IMR-90 (cell line): ENCODE measurements at regions not wholly inside any gene's neighbourhood (a gene's known extent, or its start where the extent isn't known, plus 50 kb on each side); places are given as distances from the start of the nearest gene placed in this dataset.

ENCODE experiments used
- BHLHE40 ChIP-seq: fragments of 150-350 bp; IDR thresholded peaks from 2 replicates; pipeline ENCODE4 v1.6.1; 2016; ENCODE audit warnings: mild to moderate bottlenecking, low read depth, low read length
- CEBPB ChIP-seq: IDR thresholded peaks from 2 replicates; pipeline ENCODE4 v1.6.1; 2012; ENCODE audit warnings: low read depth, low read length, improper control_type of control experiment
- FOS ChIP-seq: fragments of 150-350 bp; IDR thresholded peaks from 2 replicates; pipeline ENCODE4 v1.6.1; 2016; ENCODE audit warnings: low read depth, low read length
- MAFK ChIP-seq: IDR thresholded peaks from 2 replicates; pipeline ENCODE4 v1.6.1; 2012; ENCODE audit warnings: low read depth, low read length, improper control_type of control experiment
- MAZ ChIP-seq: IDR thresholded peaks from 2 replicates; pipeline ENCODE4 v1.6.1; 2012; ENCODE audit warnings: low read depth, mild to moderate bottlenecking, low read length, improper control_type of control experiment, moderate library complexity, borderline replicate concordance
- NFE2L2 ChIP-seq: fragments of 150-350 bp; IDR thresholded peaks from 2 replicates; pipeline ENCODE4 v1.6.1; 2016; ENCODE audit warnings: low read depth, mild to moderate bottlenecking, low read length
- POLR2A ChIP-seq: IDR thresholded peaks from 2 replicates; pipeline ENCODE4 v1.6.1; 2012; ENCODE audit warnings: mild to moderate bottlenecking, low read depth, low read length
- RAD21 ChIP-seq: IDR thresholded peaks from 2 replicates; pipeline ENCODE4 v1.6.1; 2012; ENCODE audit warnings: low read length, improper control_type of control experiment
- RCOR1 ChIP-seq: IDR thresholded peaks from 2 replicates; pipeline ENCODE4 v1.6.1; 2012; ENCODE audit warnings: mild to moderate bottlenecking, low read length, improper control_type of control experiment; ENCODE audit not compliant: insufficient replicate concordance
- RFX5 ChIP-seq: IDR thresholded peaks from 2 replicates; pipeline ENCODE4 v1.8.0; 2012; ENCODE audit warnings: low read depth, mild to moderate bottlenecking, low read length, moderate library complexity
- SMC3 ChIP-seq: fragments of 150-350 bp; IDR thresholded peaks from 2 replicates; pipeline ENCODE4 v1.6.1; 2016; ENCODE audit warnings: low read depth, mild to moderate bottlenecking, antibody characterized with exemption, low read length, moderate library complexity
- TF ChIP-seq, protein P1 (sequence below): conservative IDR thresholded peaks from 2 replicates; pipeline ENCODE4 v1.5.1; 2012; ENCODE audit warnings: mild to moderate bottlenecking, low read depth, low read length, improper control_type of control experiment
- TF ChIP-seq, protein P2 (sequence below): fragments of 150-350 bp; IDR thresholded peaks from 2 replicates; pipeline ENCODE4 v1.6.1; 2016; ENCODE audit warnings: low read depth, mild to moderate bottlenecking, low read length, moderate library complexity, borderline replicate concordance
- TF ChIP-seq, protein P3 (sequence below): fragments of 150-350 bp; IDR thresholded peaks from 2 replicates; pipeline ENCODE4 v1.6.1; 2017; ENCODE audit warnings: mild to moderate bottlenecking, antibody characterized with exemption, low read length, low read depth

DNA sequence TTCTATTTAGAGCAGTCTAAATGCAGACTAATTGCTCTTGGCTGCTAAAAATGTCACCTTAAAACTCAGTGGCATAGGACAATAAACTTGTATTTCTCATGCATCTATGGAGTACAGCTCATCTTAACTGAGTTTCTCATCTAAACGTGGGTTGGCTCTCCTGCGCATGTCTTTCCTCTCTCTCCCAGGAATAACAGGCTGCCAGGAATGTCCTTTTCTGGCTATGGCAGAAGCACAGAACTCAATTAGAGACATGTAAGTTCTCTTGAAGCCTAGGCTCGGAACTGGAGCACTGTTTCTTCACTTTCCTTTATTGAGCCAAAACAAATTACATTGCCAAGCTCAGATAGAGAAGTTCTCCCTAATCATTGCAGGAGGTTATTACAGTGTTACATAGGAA, 722.3 kb upstream of the FLRT2 start:
- TF ChIP-seq CEBPB: no peak
- TF ChIP-seq, protein P1, sequence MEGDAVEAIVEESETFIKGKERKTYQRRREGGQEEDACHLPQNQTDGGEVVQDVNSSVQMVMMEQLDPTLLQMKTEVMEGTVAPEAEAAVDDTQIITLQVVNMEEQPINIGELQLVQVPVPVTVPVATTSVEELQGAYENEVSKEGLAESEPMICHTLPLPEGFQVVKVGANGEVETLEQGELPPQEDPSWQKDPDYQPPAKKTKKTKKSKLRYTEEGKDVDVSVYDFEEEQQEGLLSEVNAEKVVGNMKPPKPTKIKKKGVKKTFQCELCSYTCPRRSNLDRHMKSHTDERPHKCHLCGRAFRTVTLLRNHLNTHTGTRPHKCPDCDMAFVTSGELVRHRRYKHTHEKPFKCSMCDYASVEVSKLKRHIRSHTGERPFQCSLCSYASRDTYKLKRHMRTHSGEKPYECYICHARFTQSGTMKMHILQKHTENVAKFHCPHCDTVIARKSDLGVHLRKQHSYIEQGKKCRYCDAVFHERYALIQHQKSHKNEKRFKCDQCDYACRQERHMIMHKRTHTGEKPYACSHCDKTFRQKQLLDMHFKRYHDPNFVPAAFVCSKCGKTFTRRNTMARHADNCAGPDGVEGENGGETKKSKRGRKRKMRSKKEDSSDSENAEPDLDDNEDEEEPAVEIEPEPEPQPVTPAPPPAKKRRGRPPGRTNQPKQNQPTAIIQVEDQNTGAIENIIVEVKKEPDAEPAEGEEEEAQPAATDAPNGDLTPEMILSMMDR: no peak
- no peak for TF ChIP-seq RAD21
- TF ChIP-seq POLR2A: no peak
- TF ChIP-seq, protein P2, sequence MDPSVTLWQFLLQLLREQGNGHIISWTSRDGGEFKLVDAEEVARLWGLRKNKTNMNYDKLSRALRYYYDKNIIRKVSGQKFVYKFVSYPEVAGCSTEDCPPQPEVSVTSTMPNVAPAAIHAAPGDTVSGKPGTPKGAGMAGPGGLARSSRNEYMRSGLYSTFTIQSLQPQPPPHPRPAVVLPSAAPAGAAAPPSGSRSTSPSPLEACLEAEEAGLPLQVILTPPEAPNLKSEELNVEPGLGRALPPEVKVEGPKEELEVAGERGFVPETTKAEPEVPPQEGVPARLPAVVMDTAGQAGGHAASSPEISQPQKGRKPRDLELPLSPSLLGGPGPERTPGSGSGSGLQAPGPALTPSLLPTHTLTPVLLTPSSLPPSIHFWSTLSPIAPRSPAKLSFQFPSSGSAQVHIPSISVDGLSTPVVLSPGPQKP: no peak
- TF ChIP-seq, protein P3, sequence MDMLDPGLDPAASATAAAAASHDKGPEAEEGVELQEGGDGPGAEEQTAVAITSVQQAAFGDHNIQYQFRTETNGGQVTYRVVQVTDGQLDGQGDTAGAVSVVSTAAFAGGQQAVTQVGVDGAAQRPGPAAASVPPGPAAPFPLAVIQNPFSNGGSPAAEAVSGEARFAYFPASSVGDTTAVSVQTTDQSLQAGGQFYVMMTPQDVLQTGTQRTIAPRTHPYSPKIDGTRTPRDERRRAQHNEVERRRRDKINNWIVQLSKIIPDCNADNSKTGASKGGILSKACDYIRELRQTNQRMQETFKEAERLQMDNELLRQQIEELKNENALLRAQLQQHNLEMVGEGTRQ: no peak
- TF ChIP-seq RFX5: no peak
- TF ChIP-seq FOS: no peak
- TF ChIP-seq NFE2L2: no peak
- no peak for TF ChIP-seq MAZ
- no peak for TF ChIP-seq BHLHE40
- no peak for TF ChIP-seq MAFK
- no peak for TF ChIP-seq RCOR1
- TF ChIP-seq SMC3: no peak
